ENCODE measurements at regions not wholly inside any gene's neighbourhood (a gene's known extent, or its start where the extent isn't known, plus 50 kb on each side); places are given as distances from the start of the nearest gene placed in this dataset.

DNA sequence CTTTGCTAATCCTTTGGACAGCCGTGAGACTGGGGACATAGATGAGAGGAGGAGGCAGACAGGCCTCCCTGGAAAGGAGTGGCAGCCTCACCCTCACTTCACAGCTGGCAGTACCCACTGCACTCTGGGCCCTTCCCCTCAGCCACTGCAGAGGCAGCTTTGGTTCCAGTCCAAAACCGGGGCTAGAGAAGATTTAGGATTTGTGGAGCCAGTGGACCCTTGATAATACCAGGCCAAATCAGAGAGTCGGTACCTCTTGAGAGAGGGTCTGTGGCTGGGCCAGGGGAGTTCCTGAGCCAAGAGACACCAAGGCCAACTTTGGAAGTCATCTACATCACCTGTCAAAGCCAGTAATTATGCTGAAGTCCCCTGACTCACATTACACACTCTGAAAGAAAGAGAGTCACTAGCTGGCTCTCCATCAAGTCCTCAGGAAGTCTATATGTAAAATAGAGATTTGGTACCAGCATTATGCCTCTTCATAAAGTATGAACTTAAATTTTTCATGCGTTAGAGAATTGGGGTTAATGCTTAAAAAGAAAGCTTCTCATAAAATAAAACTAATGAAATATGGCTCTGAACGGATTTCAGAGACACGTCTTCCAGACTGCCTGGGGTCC is 244.1 kb upstream of the SEMA6D start:
- Mint-ChIP-seq H3K4me1 (ENCODE audit: unreplicated experiment) (peaks cover 9% of the 10 kb centered on the region), H3K36me3 (ENCODE audit: low read depth, unreplicated experiment) (no peaks in the 10 kb centered on the region), H3K9me3 (ENCODE audit: unreplicated experiment) (no peaks in the 10 kb centered on the region), H3K27ac (ENCODE audit: unreplicated experiment) (no peak overlapping the region), H3K27me3 (ENCODE audit: unreplicated experiment) (peaks cover 1% of the 10 kb centered on the region), H3K4me3 (ENCODE audit: unreplicated experiment) (no peak overlapping the region)
- TF ChIP-seq, protein P1, sequence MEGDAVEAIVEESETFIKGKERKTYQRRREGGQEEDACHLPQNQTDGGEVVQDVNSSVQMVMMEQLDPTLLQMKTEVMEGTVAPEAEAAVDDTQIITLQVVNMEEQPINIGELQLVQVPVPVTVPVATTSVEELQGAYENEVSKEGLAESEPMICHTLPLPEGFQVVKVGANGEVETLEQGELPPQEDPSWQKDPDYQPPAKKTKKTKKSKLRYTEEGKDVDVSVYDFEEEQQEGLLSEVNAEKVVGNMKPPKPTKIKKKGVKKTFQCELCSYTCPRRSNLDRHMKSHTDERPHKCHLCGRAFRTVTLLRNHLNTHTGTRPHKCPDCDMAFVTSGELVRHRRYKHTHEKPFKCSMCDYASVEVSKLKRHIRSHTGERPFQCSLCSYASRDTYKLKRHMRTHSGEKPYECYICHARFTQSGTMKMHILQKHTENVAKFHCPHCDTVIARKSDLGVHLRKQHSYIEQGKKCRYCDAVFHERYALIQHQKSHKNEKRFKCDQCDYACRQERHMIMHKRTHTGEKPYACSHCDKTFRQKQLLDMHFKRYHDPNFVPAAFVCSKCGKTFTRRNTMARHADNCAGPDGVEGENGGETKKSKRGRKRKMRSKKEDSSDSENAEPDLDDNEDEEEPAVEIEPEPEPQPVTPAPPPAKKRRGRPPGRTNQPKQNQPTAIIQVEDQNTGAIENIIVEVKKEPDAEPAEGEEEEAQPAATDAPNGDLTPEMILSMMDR (IDR thresholded peaks at IDR 0.05; ENCODE audit: unreplicated experiment), result no peak
- DNase-seq (ENCODE audit: low spot score), result no peak

GRCh38 chr15:47473832-47474231 is 243.5 kb upstream of the SEMA6D start:
- TF ChIP-seq, protein P1 (IDR thresholded peaks at IDR 0.05; ENCODE audit: unreplicated experiment), result no peak
- Mint-ChIP-seq H3K4me1 (ENCODE audit: unreplicated experiment) (peaks cover 9% of the 10 kb centered on the region), H3K4me3 (ENCODE audit: unreplicated experiment) (no peak overlapping the region), H3K27ac (ENCODE audit: unreplicated experiment) (no peak overlapping the region), H3K9me3 (ENCODE audit: unreplicated experiment) (no peaks in the 10 kb centered on the region), H3K27me3 (ENCODE audit: unreplicated experiment) (peaks cover 1% of the 10 kb centered on the region), H3K36me3 (ENCODE audit: low read depth, unreplicated experiment) (no peaks in the 10 kb centered on the region)
- DNase-seq (ENCODE audit: low spot score), result no peak

GRCh38 chr15:47475336-47475735 is 242.0 kb upstream of the SEMA6D start:
- H3K36me3 Mint-ChIP-seq (ENCODE audit: low read depth, unreplicated experiment), result no peaks in the 10 kb centered on the region
- H3K4me1 Mint-ChIP-seq (ENCODE audit: unreplicated experiment), result peaks cover 9% of the 10 kb centered on the region
- TF ChIP-seq, protein P1 (IDR thresholded peaks at IDR 0.05; ENCODE audit: unreplicated experiment), result no peak
- no peak overlapping the region for H3K4me3 Mint-ChIP-seq (ENCODE audit: unreplicated experiment)
- peaks cover 1% of the 10 kb centered on the region for H3K27me3 Mint-ChIP-seq (ENCODE audit: unreplicated experiment)
- H3K9me3 Mint-ChIP-seq (ENCODE audit: unreplicated experiment), result no peaks in the 10 kb centered on the region
- no peak overlapping the region for H3K27ac Mint-ChIP-seq (ENCODE audit: unreplicated experiment)
- no peak for DNase-seq (ENCODE audit: low spot score)

- H3K4me1 Mint-ChIP-seq (ENCODE audit: unreplicated experiment), result peaks cover 4% of the 10 kb centered on the region
- H3K27me3 Mint-ChIP-seq (ENCODE audit: unreplicated experiment), result no peaks in the 10 kb centered on the region
- no peaks in the 10 kb centered on the region for H3K36me3 Mint-ChIP-seq (ENCODE audit: low read depth, unreplicated experiment)
- DNase-seq (ENCODE audit: low spot score), result no peak
- no peak overlapping the region for H3K27ac Mint-ChIP-seq (ENCODE audit: unreplicated experiment)
- H3K9me3 Mint-ChIP-seq (ENCODE audit: unreplicated experiment), result no peaks in the 10 kb centered on the region
- no peak overlapping the region for H3K4me3 Mint-ChIP-seq (ENCODE audit: unreplicated experiment)
- TF ChIP-seq, protein P1 (IDR thresholded peaks at IDR 0.05; ENCODE audit: unreplicated experiment), result no peak
These were observed 240.0 kb upstream of the SEMA6D start for GRCh38 chr15:47477341-47477740.

- no peaks in the 10 kb centered on the region for H3K9me3 Mint-ChIP-seq (ENCODE audit: unreplicated experiment)
- H3K27ac Mint-ChIP-seq (ENCODE audit: unreplicated experiment), result peak overlapping the region; percentile 90
- peaks cover 13% of the 10 kb centered on the region for H3K4me1 Mint-ChIP-seq (ENCODE audit: unreplicated experiment)
- peak; percentile 22 for DNase-seq (ENCODE audit: low spot score)
- TF ChIP-seq, protein P1 (IDR thresholded peaks at IDR 0.05; ENCODE audit: unreplicated experiment), result no peak
- H3K4me3 Mint-ChIP-seq (ENCODE audit: unreplicated experiment), result no peak overlapping the region
- H3K27me3 Mint-ChIP-seq (ENCODE audit: unreplicated experiment), result no peaks in the 10 kb centered on the region
- H3K36me3 Mint-ChIP-seq (ENCODE audit: low read depth, unreplicated experiment), result no peaks in the 10 kb centered on the region
These were observed 233.2 kb upstream of the SEMA6D start for GRCh38 chr15:47484059-47484458.

Measured in endothelial cell (in vitro differentiated cells).